ENCODE measurements at regions not wholly inside any gene's neighbourhood (a gene's known extent, or its start where the extent isn't known, plus 50 kb on each side); places are given as distances from the start of the nearest gene placed in this dataset.
A peak's percentile ranks its signal among the peaks of the same experiment; 100 is the strongest.

DNA sequence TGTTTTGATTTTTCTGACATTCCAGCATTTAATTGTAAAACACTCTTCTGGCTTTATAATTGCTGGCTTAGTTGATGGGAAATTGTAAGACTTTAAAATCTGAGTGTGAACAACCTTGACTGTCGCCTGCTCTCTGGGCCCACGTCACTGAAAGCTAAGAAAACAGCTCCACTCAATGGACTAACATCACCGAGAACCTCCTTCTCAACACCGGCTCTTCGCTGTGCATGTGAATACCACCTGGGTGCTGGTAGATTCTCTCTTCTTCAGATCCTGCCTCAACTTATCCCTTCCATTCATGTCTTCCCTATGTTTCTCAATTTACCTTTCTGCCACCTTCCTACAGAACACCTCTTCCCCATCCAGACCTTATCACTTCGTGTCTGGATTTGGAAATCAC lies 523.1 kb upstream of the ID2 start:
- H2AFZ ChIP-seq (ENCODE audit: low read length), result no peak overlapping the region
- no peak overlapping the region for H2BK15ac ChIP-seq (ENCODE audit: low read depth, low read length)
- H2BK12ac ChIP-seq (ENCODE audit: insufficient read length, low read depth, low read length), result no peak overlapping the region
- H3K4me2 ChIP-seq (ENCODE audit: insufficient read depth, insufficient read length, low read length), result no peak overlapping the region
- Mint-ChIP-seq H3K27me3 (ENCODE audit: low read depth) (no peaks in the 10 kb centered on the region), H3K36me3 (ENCODE audit: insufficient read depth in 1 of 3, low read depth in 3 of 3) (peaks cover 0 to 3% (median 3%) of the 10 kb centered on the region in 3 experiments; a peak in 1 of 7 replicates), H3K27ac (peak overlapping the region in 2 of 3 experiments; percentile 0 to 30; a peak in 2 of 7 replicates), H3K4me1 (peaks cover 28 to 30% of the 10 kb centered on the region in 2 experiments), H3K4me3 (no peak overlapping the region), H3K9me3 (peaks cover 3% of the 10 kb centered on the region in 2 experiments; a peak in 3 of 5 replicates)
- H3K27me3 ChIP-seq (ENCODE audit: insufficient read depth, low read length), result no peaks in the 10 kb centered on the region
- no peaks in the 10 kb centered on the region for H3K79me2 ChIP-seq (ENCODE audit: insufficient read depth, low read length)
- no peak overlapping the region for H3K9ac ChIP-seq (ENCODE audit: extremely low read depth, insufficient read length, low read length)
- TF ChIP-seq, protein P1, sequence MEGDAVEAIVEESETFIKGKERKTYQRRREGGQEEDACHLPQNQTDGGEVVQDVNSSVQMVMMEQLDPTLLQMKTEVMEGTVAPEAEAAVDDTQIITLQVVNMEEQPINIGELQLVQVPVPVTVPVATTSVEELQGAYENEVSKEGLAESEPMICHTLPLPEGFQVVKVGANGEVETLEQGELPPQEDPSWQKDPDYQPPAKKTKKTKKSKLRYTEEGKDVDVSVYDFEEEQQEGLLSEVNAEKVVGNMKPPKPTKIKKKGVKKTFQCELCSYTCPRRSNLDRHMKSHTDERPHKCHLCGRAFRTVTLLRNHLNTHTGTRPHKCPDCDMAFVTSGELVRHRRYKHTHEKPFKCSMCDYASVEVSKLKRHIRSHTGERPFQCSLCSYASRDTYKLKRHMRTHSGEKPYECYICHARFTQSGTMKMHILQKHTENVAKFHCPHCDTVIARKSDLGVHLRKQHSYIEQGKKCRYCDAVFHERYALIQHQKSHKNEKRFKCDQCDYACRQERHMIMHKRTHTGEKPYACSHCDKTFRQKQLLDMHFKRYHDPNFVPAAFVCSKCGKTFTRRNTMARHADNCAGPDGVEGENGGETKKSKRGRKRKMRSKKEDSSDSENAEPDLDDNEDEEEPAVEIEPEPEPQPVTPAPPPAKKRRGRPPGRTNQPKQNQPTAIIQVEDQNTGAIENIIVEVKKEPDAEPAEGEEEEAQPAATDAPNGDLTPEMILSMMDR (conservative IDR thresholded peaks at IDR 0.05), result no peak
- no peaks in the 10 kb centered on the region; the same call in 1 of the 2 replicates for H3K4me1 ChIP-seq (ENCODE audit: insufficient read depth, low read length)
- WGBS (ENCODE audit: extremely low coverage, insufficient read length, low lambda C conversion rate), result no CpG with 5 or more reads among the region's 6 CpGs
- DNase-seq, result no peak
- H3K14ac ChIP-seq (ENCODE audit: insufficient read depth, low read length), result no peak overlapping the region
- H4K91ac ChIP-seq (ENCODE audit: insufficient read length, low read depth, low read length), result no peak overlapping the region
- H3K18ac ChIP-seq (ENCODE audit: insufficient read length, low read depth, low read length), result no peak overlapping the region
- H2AK5ac ChIP-seq (ENCODE audit: insufficient read length, low read length), result no peak overlapping the region
- H3K23me2 ChIP-seq (ENCODE audit: insufficient read length, low read depth, low read length, poor library complexity, severe bottlenecking), result no peaks in the 10 kb centered on the region
- no peak overlapping the region for H3T11ph ChIP-seq (ENCODE audit: low read length)
- H3K56ac ChIP-seq (ENCODE audit: insufficient read length, low read depth, low read length), result no peak overlapping the region
- no peaks in the 10 kb centered on the region for H4K20me1 ChIP-seq (ENCODE audit: control insufficient read depth, insufficient read depth, insufficient read length)
- no peak overlapping the region for H3K27ac ChIP-seq (ENCODE audit: insufficient read length, low read depth, low read length)
- no peak overlapping the region for H2BK20ac ChIP-seq (ENCODE audit: low read depth, low read length, poor library complexity, severe bottlenecking)
- H2BK120ac ChIP-seq (ENCODE audit: low read depth, low read length, poor library complexity, severe bottlenecking), result no peak overlapping the region
- no peak overlapping the region for H3K4ac ChIP-seq (ENCODE audit: low read depth, low read length)
- no peaks in the 10 kb centered on the region for H3K9me3 ChIP-seq (ENCODE audit: control insufficient read depth, low read depth, low read length)
- H4K5ac ChIP-seq (ENCODE audit: insufficient read length, low read depth, low read length), result no peak overlapping the region
- no peak overlapping the region for H2BK5ac ChIP-seq (ENCODE audit: insufficient read length, low read length)
- no peak overlapping the region for H4K8ac ChIP-seq (replicated peaks; ENCODE audit: insufficient read length, low read depth, low read length)
- H3K79me1 ChIP-seq (ENCODE audit: insufficient read depth, low read depth, low read length, poor library complexity, severe bottlenecking), result no peaks in the 10 kb centered on the region
- H3K23ac ChIP-seq (ENCODE audit: insufficient read length, low read depth, low read length), result no peak overlapping the region

Measured in H9 (cell line).